ENCODE measurements at regions not wholly inside any gene's neighbourhood (a gene's known extent, or its start where the extent isn't known, plus 50 kb on each side); places are given as distances from the start of the nearest gene placed in this dataset.

GRCh38 chr2:13819896-13820295 is 812.6 kb upstream of the LRATD1 start:
- TF ChIP-seq, protein P1, sequence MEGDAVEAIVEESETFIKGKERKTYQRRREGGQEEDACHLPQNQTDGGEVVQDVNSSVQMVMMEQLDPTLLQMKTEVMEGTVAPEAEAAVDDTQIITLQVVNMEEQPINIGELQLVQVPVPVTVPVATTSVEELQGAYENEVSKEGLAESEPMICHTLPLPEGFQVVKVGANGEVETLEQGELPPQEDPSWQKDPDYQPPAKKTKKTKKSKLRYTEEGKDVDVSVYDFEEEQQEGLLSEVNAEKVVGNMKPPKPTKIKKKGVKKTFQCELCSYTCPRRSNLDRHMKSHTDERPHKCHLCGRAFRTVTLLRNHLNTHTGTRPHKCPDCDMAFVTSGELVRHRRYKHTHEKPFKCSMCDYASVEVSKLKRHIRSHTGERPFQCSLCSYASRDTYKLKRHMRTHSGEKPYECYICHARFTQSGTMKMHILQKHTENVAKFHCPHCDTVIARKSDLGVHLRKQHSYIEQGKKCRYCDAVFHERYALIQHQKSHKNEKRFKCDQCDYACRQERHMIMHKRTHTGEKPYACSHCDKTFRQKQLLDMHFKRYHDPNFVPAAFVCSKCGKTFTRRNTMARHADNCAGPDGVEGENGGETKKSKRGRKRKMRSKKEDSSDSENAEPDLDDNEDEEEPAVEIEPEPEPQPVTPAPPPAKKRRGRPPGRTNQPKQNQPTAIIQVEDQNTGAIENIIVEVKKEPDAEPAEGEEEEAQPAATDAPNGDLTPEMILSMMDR (IDR thresholded peaks at IDR 0.05; ENCODE audit: extremely low read depth in 1 of 2, insufficient read depth in 1 of 2, low read depth in 1 of 2, low read length in 2 of 2) = no peak
- TF ChIP-seq POLR2A (IDR thresholded peaks at IDR 0.05; ENCODE audit: low read depth, low read length) (no peak), MAX (IDR thresholded peaks at IDR 0.05; ENCODE audit: insufficient read depth, insufficient read length) (no peak), FOS (IDR thresholded peaks at IDR 0.05; ENCODE audit: borderline replicate concordance, insufficient read depth, low read length) (no peak)

Data from endothelial cell of umbilical vein (primary cell).